Lung (tissue), 11 donors: ENCODE measurements at regions not wholly inside any gene's neighbourhood (a gene's known extent, or its start where the extent isn't known, plus 50 kb on each side); places are given as distances from the start of the nearest gene placed in this dataset.

Experiments used
- ATAC-seq: fragments of 200-7000 bp; cut with Tn5 transposase; one replicate; pipeline ENCODE4 v1.9.1; 2020; ENCODE audit warnings: moderate number of reproducible peaks; ENCODE audit not compliant: insufficient read depth, low FRiP score
- DNase-seq, 3 donors: peaks; one replicate each; pipeline ENCODE4 v3.0.0-alpha.2; 2013 to 2017
- H3K27ac ChIP-seq, 2 donors: one replicate each; pipeline ENCODE4 v1.5.1; 2013; ENCODE audit warnings: mild to moderate bottlenecking in 2 of 2, moderate library complexity in 2 of 2, control low read depth in 1 of 2, inconsistent platforms in 1 of 2, low read depth in 1 of 2, low read length in 1 of 2
- H3K27me3 ChIP-seq, 3 donors: one replicate each; pipeline ENCODE4 v1.5.1; 2013; ENCODE audit warnings: low read length in 2 of 3; ENCODE audit not compliant: control insufficient read depth in 3 of 3, insufficient read depth in 3 of 3
- H3K36me3 ChIP-seq, 4 donors: one replicate each; pipeline ENCODE4 v1.5.1; 2013; ENCODE audit warnings: low read length in 4 of 4, mild to moderate bottlenecking in 1 of 4, moderate library complexity in 1 of 4; ENCODE audit not compliant: control insufficient read depth in 4 of 4, insufficient read depth in 4 of 4
- H3K4me1 ChIP-seq, 5 donors: one replicate each; pipeline ENCODE4 v1.5.1; 2013; ENCODE audit warnings: low read length in 5 of 5, mild to moderate bottlenecking in 2 of 5, moderate library complexity in 1 of 5; ENCODE audit not compliant: control insufficient read depth in 5 of 5, insufficient read depth in 5 of 5
- H3K4me3 ChIP-seq: one replicate; pipeline ENCODE4 v1.5.1; 2013; ENCODE audit warnings: mild to moderate bottlenecking, control low read depth, moderate library complexity
- H3K9ac ChIP-seq, 2 donors: one replicate each; pipeline ENCODE4 v1.5.1; 2013; ENCODE audit warnings: low read length in 2 of 2, control low read depth in 1 of 2; ENCODE audit not compliant: insufficient read depth in 1 of 2
- H3K9me3 ChIP-seq, 4 donors: one replicate each; pipeline ENCODE4 v1.5.1; 2013; ENCODE audit warnings: low read length in 3 of 4, mild to moderate bottlenecking in 1 of 4, moderate library complexity in 1 of 4; ENCODE audit not compliant: control insufficient read depth in 4 of 4, insufficient read depth in 3 of 4
- WGBS, 2 donors: extraction: QIAGEN DNeasy Blood & Tissue Kit; methylation state at CpG; one replicate each; pipeline ENCODE4 v1.1.7; 2013; 5-methylcytosine and 5-hydroxymethylcytosine counted together
- TF ChIP-seq, protein P1 (sequence below): IDR thresholded peaks from 2 replicates; pipeline ENCODE4 v1.5.1; 2012; ENCODE audit warnings: mild to moderate bottlenecking; ENCODE audit errors: control extremely low read depth, extremely low read depth
- donor health status: control.
- donor health status: control.
- donor health status: Bipolar disorder and iron deficiency.
- donor health status: healthy.
- donor health status: DM: yes; HTN: yes; CAD: no.

DNA sequence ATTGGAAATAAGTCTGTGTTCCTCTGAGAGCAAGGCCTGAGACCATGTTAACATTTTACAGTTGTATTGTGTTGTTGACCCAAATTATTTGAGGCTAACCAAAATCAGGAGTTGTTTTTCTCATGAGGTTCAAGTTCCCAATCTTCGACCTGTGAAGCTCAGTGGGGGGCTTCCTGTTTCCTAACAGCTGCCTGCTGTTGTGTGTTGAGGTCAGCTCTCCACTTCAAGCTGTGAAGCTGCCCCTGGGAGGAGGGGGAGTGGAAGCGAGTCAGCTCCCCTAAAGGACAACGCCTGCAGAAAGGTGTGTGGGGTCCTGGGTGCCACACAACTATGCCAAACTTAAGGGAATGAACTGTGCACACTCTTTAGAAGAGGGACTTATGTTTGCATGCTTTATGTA lies 295.5 kb downstream of the IRX1 start:
- Histone ChIP-seq H3K27ac (no peak overlapping the region), H3K9ac (no peak overlapping the region), H3K36me3 (no peaks in the 10 kb centered on the region), H3K4me3 (no peak overlapping the region), H3K9me3 (peaks cover 0 to 3% (median 0%) of the 10 kb centered on the region in 4 donors), H3K27me3 (no peaks in the 10 kb centered on the region), H3K4me1 (peaks cover 0 to 5% (median 0%) of the 10 kb centered on the region in 5 donors)
- ATAC-seq, result no peak
- 26 to 34% methylated on average over 3 of the region's 3 CpGs for WGBS, 2 donors
- TF ChIP-seq, protein P1, sequence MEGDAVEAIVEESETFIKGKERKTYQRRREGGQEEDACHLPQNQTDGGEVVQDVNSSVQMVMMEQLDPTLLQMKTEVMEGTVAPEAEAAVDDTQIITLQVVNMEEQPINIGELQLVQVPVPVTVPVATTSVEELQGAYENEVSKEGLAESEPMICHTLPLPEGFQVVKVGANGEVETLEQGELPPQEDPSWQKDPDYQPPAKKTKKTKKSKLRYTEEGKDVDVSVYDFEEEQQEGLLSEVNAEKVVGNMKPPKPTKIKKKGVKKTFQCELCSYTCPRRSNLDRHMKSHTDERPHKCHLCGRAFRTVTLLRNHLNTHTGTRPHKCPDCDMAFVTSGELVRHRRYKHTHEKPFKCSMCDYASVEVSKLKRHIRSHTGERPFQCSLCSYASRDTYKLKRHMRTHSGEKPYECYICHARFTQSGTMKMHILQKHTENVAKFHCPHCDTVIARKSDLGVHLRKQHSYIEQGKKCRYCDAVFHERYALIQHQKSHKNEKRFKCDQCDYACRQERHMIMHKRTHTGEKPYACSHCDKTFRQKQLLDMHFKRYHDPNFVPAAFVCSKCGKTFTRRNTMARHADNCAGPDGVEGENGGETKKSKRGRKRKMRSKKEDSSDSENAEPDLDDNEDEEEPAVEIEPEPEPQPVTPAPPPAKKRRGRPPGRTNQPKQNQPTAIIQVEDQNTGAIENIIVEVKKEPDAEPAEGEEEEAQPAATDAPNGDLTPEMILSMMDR, result no peak
- DNase-seq, result no peak

DNA sequence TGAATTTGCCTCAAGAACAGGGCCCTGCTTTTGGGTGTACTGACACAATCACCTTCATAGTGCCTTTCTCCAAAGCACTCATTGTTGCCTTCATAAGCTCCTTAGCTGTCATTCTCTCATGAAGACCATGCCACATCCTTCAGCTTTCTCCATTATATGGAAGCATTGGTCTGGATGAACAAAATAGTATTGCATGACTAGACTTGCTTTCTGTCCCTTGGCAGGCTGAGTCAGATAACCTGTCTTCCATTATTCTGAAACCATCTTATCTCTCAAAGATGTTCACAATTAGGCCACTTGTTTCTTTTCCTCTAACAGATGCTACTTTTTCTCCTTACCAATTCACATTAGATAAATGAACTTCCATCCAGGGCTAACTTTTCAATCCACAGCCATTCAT lies 297.9 kb downstream of the IRX1 start:
- Histone ChIP-seq H3K36me3 (no peaks in the 10 kb centered on the region), H3K4me3 (no peak overlapping the region), H3K9me3 (peaks cover 0 to 2% (median 0%) of the 10 kb centered on the region in 4 donors), H3K4me1 (no peaks in the 10 kb centered on the region), H3K9ac (no peak overlapping the region), H3K27me3 (no peaks in the 10 kb centered on the region), H3K27ac (no peak overlapping the region)
- DNase-seq (no peak), ATAC-seq (no peak)
- TF ChIP-seq, protein P1, result no peak

DNA sequence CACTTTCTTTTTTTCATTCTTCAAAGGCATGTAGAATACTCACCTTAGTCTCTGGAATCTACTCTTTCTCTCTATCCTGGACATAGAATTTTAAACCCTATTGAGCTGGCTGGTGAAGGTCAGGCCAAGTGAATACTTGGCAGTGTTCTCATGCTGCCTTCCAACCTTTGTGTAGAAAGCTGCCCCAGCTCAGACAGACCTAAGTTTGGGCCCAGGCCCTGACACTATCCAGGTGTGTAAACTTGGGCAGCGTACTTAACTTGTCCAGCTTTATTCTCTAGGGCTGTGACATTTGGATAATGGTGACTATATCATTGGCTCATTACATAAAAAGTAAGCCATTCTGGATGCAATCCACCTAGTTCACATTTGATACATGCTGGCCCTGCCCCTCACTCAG lies 298.3 kb downstream of the IRX1 start:
- H3K27ac ChIP-seq, result no peak overlapping the region
- no peaks in the 10 kb centered on the region for H3K27me3 ChIP-seq
- no peak overlapping the region for H3K4me3 ChIP-seq
- no peak for ATAC-seq
- TF ChIP-seq, protein P1, result no peak
- WGBS, 2 donors, result 85 to 92% methylated on average over 1 of the region's 1 CpG
- H3K9ac ChIP-seq, result no peak overlapping the region
- DNase-seq, result no peak
- peaks cover 0 to 2% (median 0%) of the 10 kb centered on the region in 4 donors for H3K9me3 ChIP-seq
- no peaks in the 10 kb centered on the region for H3K36me3 ChIP-seq
- no peaks in the 10 kb centered on the region for H3K4me1 ChIP-seq

DNA sequence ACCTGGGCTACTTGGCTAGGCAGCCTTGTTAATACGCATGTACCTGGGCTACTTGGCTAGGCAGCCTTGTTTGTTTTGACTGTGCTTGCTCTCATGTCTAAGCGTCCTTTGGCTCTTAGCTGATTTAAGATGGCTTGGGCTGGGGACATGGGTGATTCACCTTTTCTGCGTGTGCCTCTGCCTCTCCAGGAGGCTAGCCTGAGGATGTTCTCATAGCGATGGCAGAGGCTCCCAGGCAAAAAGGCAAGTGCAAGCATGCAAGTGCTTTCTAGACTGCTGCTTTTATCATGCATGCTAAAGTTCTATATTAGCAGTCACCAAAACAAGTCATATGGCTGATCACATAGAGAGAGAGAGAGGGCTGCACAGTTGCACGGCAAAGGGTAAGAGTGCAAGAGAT lies 300.5 kb downstream of the IRX1 start:
- 72 to 74% methylated on average over 5 of the region's 5 CpGs for WGBS, 2 donors
- no peak overlapping the region for H3K27ac ChIP-seq
- TF ChIP-seq, protein P1, result no peak
- no peaks in the 10 kb centered on the region for H3K36me3 ChIP-seq
- no peak overlapping the region for H3K9ac ChIP-seq
- H3K27me3 ChIP-seq, result no peaks in the 10 kb centered on the region
- no peak overlapping the region for H3K4me3 ChIP-seq
- DNase-seq (no peak), ATAC-seq (no peak)
- peaks cover 0 to 2% (median 0%) of the 10 kb centered on the region in 4 donors for H3K9me3 ChIP-seq
- no peaks in the 10 kb centered on the region for H3K4me1 ChIP-seq
